ENCODE measurements at regions not wholly inside any gene's neighbourhood (a gene's known extent, or its start where the extent isn't known, plus 50 kb on each side); places are given as distances from the start of the nearest gene placed in this dataset.
"Not testable (repeated sequence)": the region's sequence is repeated elsewhere in the genome, so short reads cannot be mapped to it uniquely, and the experiment has no call there.

- Histone ChIP-seq H3K27me3 (ENCODE audit: insufficient read depth, poor library complexity, severe bottlenecking) (no peaks in the 10 kb centered on the region), H3K4me3 (ENCODE audit: severe bottlenecking) (no peak overlapping the region), H3K9me3 (ENCODE audit: severe bottlenecking) (no peaks in the 10 kb centered on the region), H3K36me3 (ENCODE audit: low read depth) (no peaks in the 10 kb centered on the region), H3K4me1 (ENCODE audit: insufficient read depth, poor library complexity, severe bottlenecking) (peaks cover 7% of the 10 kb centered on the region), H3K27ac (ENCODE audit: poor library complexity, severe bottlenecking) (no peak overlapping the region)
- DNase-seq (ENCODE audit: low spot score) (no peak), ATAC-seq (ENCODE audit: low read depth) (no peak)
- TF ChIP-seq CTCF (IDR thresholded peaks at IDR 0.05; ENCODE audit: poor library complexity, severe bottlenecking) = no peak
Observed at GRCh38 chr18:10249270-10249669, 205.2 kb upstream of the APCDD1 start.

DNA sequence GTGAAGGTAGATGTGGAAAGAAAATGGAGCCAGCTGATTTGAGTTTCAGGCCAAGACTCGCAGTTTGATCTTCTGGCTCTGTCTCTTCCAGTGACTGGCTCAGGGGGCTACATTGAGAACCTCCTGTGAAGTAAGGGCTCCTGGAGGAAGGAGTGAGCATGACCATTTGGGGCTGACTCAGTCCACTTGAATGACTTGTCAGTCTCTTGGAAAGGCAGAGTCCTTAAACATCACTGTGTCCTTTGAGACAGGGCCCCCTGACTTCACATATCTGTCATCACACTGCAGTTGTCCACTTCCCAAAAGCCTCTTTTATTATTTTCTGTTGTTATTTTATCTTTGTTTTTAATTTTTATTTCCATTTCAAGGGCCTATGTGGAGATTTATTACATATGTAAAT is 204.6 kb upstream of the APCDD1 start:
- peaks cover 7% of the 10 kb centered on the region for H3K4me1 ChIP-seq (ENCODE audit: insufficient read depth, poor library complexity, severe bottlenecking)
- H3K27ac ChIP-seq (ENCODE audit: poor library complexity, severe bottlenecking) = no peak overlapping the region
- no peak for TF ChIP-seq CTCF (IDR thresholded peaks at IDR 0.05; ENCODE audit: poor library complexity, severe bottlenecking)
- H3K4me3 ChIP-seq (ENCODE audit: severe bottlenecking) = no peak overlapping the region
- DNase-seq (ENCODE audit: low spot score) = no peak
- H3K36me3 ChIP-seq (ENCODE audit: low read depth) = no peaks in the 10 kb centered on the region
- ATAC-seq (ENCODE audit: low read depth) = no peak
- H3K9me3 ChIP-seq (ENCODE audit: severe bottlenecking) = no peaks in the 10 kb centered on the region
- no peaks in the 10 kb centered on the region for H3K27me3 ChIP-seq (ENCODE audit: insufficient read depth, poor library complexity, severe bottlenecking)

- ATAC-seq (ENCODE audit: low read depth) (no peak), DNase-seq (ENCODE audit: low spot score) (no peak)
- no peaks in the 10 kb centered on the region for H3K27me3 ChIP-seq (ENCODE audit: insufficient read depth, poor library complexity, severe bottlenecking)
- H3K36me3 ChIP-seq (ENCODE audit: low read depth) = no peaks in the 10 kb centered on the region
- H3K9me3 ChIP-seq (ENCODE audit: severe bottlenecking) = no peaks in the 10 kb centered on the region
- no peak overlapping the region for H3K4me3 ChIP-seq (ENCODE audit: severe bottlenecking)
- no peak overlapping the region for H3K27ac ChIP-seq (ENCODE audit: poor library complexity, severe bottlenecking)
- TF ChIP-seq CTCF (IDR thresholded peaks at IDR 0.05; ENCODE audit: poor library complexity, severe bottlenecking) = no peak
- H3K4me1 ChIP-seq (ENCODE audit: insufficient read depth, poor library complexity, severe bottlenecking) = peaks cover 7% of the 10 kb centered on the region
Observed at GRCh38 chr18:10252494-10252893, 201.9 kb upstream of the APCDD1 start.

DNA sequence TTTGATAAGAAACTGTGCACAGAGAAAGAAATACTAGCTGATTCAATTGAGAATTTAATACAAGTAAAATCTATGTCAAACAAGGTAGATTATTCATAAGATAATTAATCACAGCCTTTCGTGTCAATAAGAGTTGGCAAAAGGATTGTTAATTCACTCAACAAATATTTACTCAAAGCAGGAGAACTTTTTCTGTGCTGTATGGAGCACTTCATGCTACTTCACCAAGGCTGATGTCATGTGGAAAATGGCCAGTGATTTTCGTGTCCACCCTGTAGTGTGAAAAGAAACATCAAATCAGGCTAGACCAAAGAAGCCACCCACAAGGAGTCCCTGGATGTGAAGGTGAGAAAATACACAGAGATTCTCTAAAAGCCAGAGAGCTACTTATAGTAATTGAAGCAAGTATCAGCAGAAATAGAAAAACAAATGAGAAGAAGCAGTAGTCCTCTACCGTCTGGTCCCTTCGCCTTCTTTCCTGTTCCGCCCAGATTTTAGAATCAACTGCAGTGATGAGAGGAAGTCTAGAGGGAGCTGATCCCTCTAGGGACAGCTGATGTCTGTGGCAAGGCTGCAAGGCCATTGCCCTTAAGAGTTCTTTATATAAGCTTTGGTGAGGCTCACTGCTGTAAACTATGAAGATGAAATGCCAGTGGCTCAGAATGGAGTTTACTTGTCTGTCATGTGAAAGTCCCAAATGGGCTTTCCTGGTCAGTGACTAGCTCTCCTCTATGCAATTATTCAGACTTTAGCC is 201.3 kb upstream of the APCDD1 start:
- no peak overlapping the region for H3K27ac ChIP-seq (ENCODE audit: poor library complexity, severe bottlenecking)
- no peaks in the 10 kb centered on the region for H3K36me3 ChIP-seq (ENCODE audit: low read depth)
- TF ChIP-seq CTCF (IDR thresholded peaks at IDR 0.05; ENCODE audit: poor library complexity, severe bottlenecking) = no peak
- H3K27me3 ChIP-seq (ENCODE audit: insufficient read depth, poor library complexity, severe bottlenecking) = no peaks in the 10 kb centered on the region
- DNase-seq (ENCODE audit: low spot score) (no peak), ATAC-seq (ENCODE audit: low read depth) (no peak)
- H3K4me3 ChIP-seq (ENCODE audit: severe bottlenecking) = no peak overlapping the region
- H3K4me1 ChIP-seq (ENCODE audit: insufficient read depth, poor library complexity, severe bottlenecking) = peaks cover 7% of the 10 kb centered on the region
- H3K9me3 ChIP-seq (ENCODE audit: severe bottlenecking) = no peaks in the 10 kb centered on the region

DNA sequence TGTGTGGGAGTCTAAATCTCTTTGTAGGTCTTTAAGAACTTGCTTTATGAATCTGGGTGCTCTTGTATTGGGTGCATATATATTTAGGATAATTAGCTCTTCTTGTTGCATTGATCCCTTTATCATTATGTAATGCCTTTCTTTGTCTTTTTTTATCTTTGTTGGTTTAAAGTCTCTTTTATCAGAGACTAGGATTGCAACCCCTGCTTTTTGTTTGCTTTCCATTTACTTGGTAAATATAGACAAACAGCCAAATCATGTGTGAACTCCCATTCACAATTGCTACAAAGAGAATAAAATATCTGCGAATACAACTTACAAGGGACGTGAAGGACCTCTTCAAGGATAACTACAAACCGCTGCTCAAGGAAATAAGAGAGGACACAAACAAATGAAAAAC is 198.2 kb upstream of the APCDD1 start:
- H3K9me3 ChIP-seq (ENCODE audit: severe bottlenecking) = not testable (repeated sequence)

More for the DNA sequence above, 198.2 kb upstream of the APCDD1 start:
- not testable (repeated sequence) for H3K27me3 ChIP-seq (ENCODE audit: insufficient read depth, poor library complexity, severe bottlenecking); H3K4me3 ChIP-seq (ENCODE audit: severe bottlenecking); ATAC-seq (ENCODE audit: low read depth); DNase-seq (ENCODE audit: low spot score); H3K4me1 ChIP-seq (ENCODE audit: insufficient read depth, poor library complexity, severe bottlenecking); H3K27ac ChIP-seq (ENCODE audit: poor library complexity, severe bottlenecking); H3K36me3 ChIP-seq (ENCODE audit: low read depth)

All from RWPE2 (cell line).